Fibroblast of pulmonary artery (primary cell): ENCODE measurements at regions not wholly inside any gene's neighbourhood (a gene's known extent, or its start where the extent isn't known, plus 50 kb on each side); places are given as distances from the start of the nearest gene placed in this dataset.
"Not testable (repeated sequence)": the region's sequence is repeated elsewhere in the genome, so short reads cannot be mapped to it uniquely, and the experiment has no call there.

Experiments used
- DNase-seq: peaks from one replicate; pipeline ENCODE4 v3.0.0-alpha.2; 2010; ENCODE audit warnings: low read depth
- H3K4me3 ChIP-seq: replicated peaks from 2 replicates; pipeline ENCODE4 v1.5.1; 2011; ENCODE audit warnings: low read depth, mild to moderate bottlenecking, control low read depth, low read length, moderate library complexity
- CTCF ChIP-seq: IDR thresholded peaks from 2 replicates; pipeline ENCODE4 v1.5.1; 2011; ENCODE audit warnings: mild to moderate bottlenecking, control low read depth, low read length, inconsistent platforms; ENCODE audit errors: missing control alignments

GRCh38 chr11:121358760-121359159, 66.2 kb downstream of the SC5D start:
- TF ChIP-seq CTCF = no peak
- DNase-seq = no peak
- no peak overlapping the region for H3K4me3 ChIP-seq

GRCh38 chr11:121359591-121359990, 67.0 kb downstream of the SC5D start:
- no peak for DNase-seq
- no peak for TF ChIP-seq CTCF
- no peak overlapping the region for H3K4me3 ChIP-seq

- not testable (repeated sequence) for DNase-seq, H3K4me3 ChIP-seq
Measured at GRCh38 chr11:121362955-121363354, 70.4 kb downstream of the SC5D start.

- no peak overlapping the region for H3K4me3 ChIP-seq
- no peak for TF ChIP-seq CTCF
- DNase-seq = no peak
Measured at GRCh38 chr11:121365304-121365703, 72.7 kb downstream of the SC5D start.

GRCh38 chr11:121366038-121366437, 73.5 kb downstream of the SC5D start:
- TF ChIP-seq CTCF = no peak
- no peak overlapping the region for H3K4me3 ChIP-seq
- no peak for DNase-seq

- H3K4me3 ChIP-seq = no peak overlapping the region
- TF ChIP-seq CTCF = no peak
- peak; percentile 8 for DNase-seq
Measured at GRCh38 chr11:121367001-121367843, 74.7 kb downstream of the SC5D start.

GRCh38 chr11:121367844-121368225, 75.3 kb downstream of the SC5D start:
- DNase-seq = no peak
- no peak for TF ChIP-seq CTCF
- H3K4me3 ChIP-seq = no peak overlapping the region
